ENCODE measurements at regions not wholly inside any gene's neighbourhood (a gene's known extent, or its start where the extent isn't known, plus 50 kb on each side); places are given as distances from the start of the nearest gene placed in this dataset.

- WGBS, 2 donors, result 70 to 87% methylated on average over 4 of the region's 4 CpGs
- Histone ChIP-seq H3K9me3 (no peaks in the 10 kb centered on the region), H3K36me3 (no peaks in the 10 kb centered on the region), H3K27me3 (no peaks in the 10 kb centered on the region), H3K4me3 (no peak overlapping the region), H3K4me1 (no peaks in the 10 kb centered on the region), H3K27ac (no peak overlapping the region)
- no peak for ATAC-seq (ENCODE audit: low FRiP score in 2 of 2)
- TF ChIP-seq POLR2AphosphoS5 (IDR thresholded peaks at IDR 0.05), result no peak
- TF ChIP-seq EP300 (IDR thresholded peaks at IDR 0.05), result no peak
- no peak for TF ChIP-seq CTCF (IDR thresholded peaks at IDR 0.05)
- TF ChIP-seq POLR2A (IDR thresholded peaks at IDR 0.05), result no peak
- DNase-seq, result no peak
These were observed 355.0 kb upstream of the DUSP10 start for GRCh38 chr1:222096883-222097282.

- Histone ChIP-seq H3K27ac (no peak overlapping the region), H3K4me3 (no peak overlapping the region), H3K36me3 (no peaks in the 10 kb centered on the region), H3K27me3 (no peaks in the 10 kb centered on the region), H3K9me3 (no peaks in the 10 kb centered on the region), H3K4me1 (no peaks in the 10 kb centered on the region)
- DNase-seq (no peak), ATAC-seq (ENCODE audit: low FRiP score in 2 of 2) (no peak)
- TF ChIP-seq EP300 (IDR thresholded peaks at IDR 0.05) (no peak), POLR2AphosphoS5 (IDR thresholded peaks at IDR 0.05) (no peak), CTCF (IDR thresholded peaks at IDR 0.05) (no peak), POLR2A (IDR thresholded peaks at IDR 0.05) (no peak)
- 96 to 100% methylated on average over 1 of the region's 1 CpG for WGBS, 2 donors
These were observed 354.5 kb upstream of the DUSP10 start for GRCh38 chr1:222096476-222096772.

GRCh38 chr1:222095606-222096475 lies 354.0 kb upstream of the DUSP10 start:
- WGBS, 2 donors, result 52 to 61% methylated on average over 11 of the region's 11 CpGs
- Histone ChIP-seq H3K27me3 (no peaks in the 10 kb centered on the region), H3K4me1 (no peaks in the 10 kb centered on the region), H3K9me3 (no peaks in the 10 kb centered on the region), H3K27ac (no peak overlapping the region), H3K36me3 (no peaks in the 10 kb centered on the region), H3K4me3 (no peak overlapping the region)
- DNase-seq (no peak), ATAC-seq (ENCODE audit: low FRiP score in 2 of 2) (no peak)
- TF ChIP-seq EP300 (IDR thresholded peaks at IDR 0.05) (no peak), POLR2AphosphoS5 (IDR thresholded peaks at IDR 0.05) (no peak), CTCF (IDR thresholded peaks at IDR 0.05) (peak; percentile 47 to 84 (median 64)), POLR2A (IDR thresholded peaks at IDR 0.05) (no peak)

GRCh38 chr1:222093518-222093917 lies 351.6 kb upstream of the DUSP10 start:
- no peak for DNase-seq
- Histone ChIP-seq H3K4me1 (no peaks in the 10 kb centered on the region), H3K36me3 (no peaks in the 10 kb centered on the region), H3K4me3 (no peak overlapping the region), H3K27me3 (no peaks in the 10 kb centered on the region), H3K9me3 (no peaks in the 10 kb centered on the region), H3K27ac (no peak overlapping the region)
- no peak for ATAC-seq (ENCODE audit: low FRiP score in 2 of 2)
- WGBS, 2 donors, result 66 to 88% methylated on average over 4 of the region's 4 CpGs
- no peak for TF ChIP-seq EP300 (IDR thresholded peaks at IDR 0.05)
- TF ChIP-seq CTCF (IDR thresholded peaks at IDR 0.05), result no peak
- TF ChIP-seq POLR2A (IDR thresholded peaks at IDR 0.05), result no peak
- no peak for TF ChIP-seq POLR2AphosphoS5 (IDR thresholded peaks at IDR 0.05)

- Histone ChIP-seq H3K4me1 (no peaks in the 10 kb centered on the region), H3K36me3 (no peaks in the 10 kb centered on the region), H3K4me3 (no peak overlapping the region), H3K27me3 (no peaks in the 10 kb centered on the region), H3K27ac (no peak overlapping the region), H3K9me3 (no peaks in the 10 kb centered on the region)
- WGBS, 2 donors, result 85 to 86% methylated on average over 4 of the region's 4 CpGs
- ATAC-seq (ENCODE audit: low FRiP score in 2 of 2), result no peak
- no peak for TF ChIP-seq POLR2A (IDR thresholded peaks at IDR 0.05)
- no peak for TF ChIP-seq EP300 (IDR thresholded peaks at IDR 0.05)
- TF ChIP-seq POLR2AphosphoS5 (IDR thresholded peaks at IDR 0.05), result no peak
- no peak for TF ChIP-seq CTCF (IDR thresholded peaks at IDR 0.05)
- no peak for DNase-seq
These were observed 348.2 kb upstream of the DUSP10 start for GRCh38 chr1:222090103-222090502.
